GM12878 (cell line): ENCODE measurements at regions not wholly inside any gene's neighbourhood (a gene's known extent, or its start where the extent isn't known, plus 50 kb on each side); places are given as distances from the start of the nearest gene placed in this dataset.

Source experiments
- ATAC-seq: fragments of 200-7000 bp; cut with Tn5 transposase; 3 replicates; pipeline ENCODE4 v1.9.1; 2020; ENCODE audit warnings: mild to moderate bottlenecking, moderate library complexity
- BruUV-seq: library from RNA; stranded (reverse); fragments of 400-500 nt; replicated peaks from 2 replicates; lab custom pipeline; 2021; lab: Mats Ljungman, UMichigan
- CTCF ChIA-PET: fragments of 300-600 bp; sonication (Branson Sonifier 250); formaldehyde crosslinking; extraction: SDS; loops from one replicate; lab custom pipeline; 2021; ENCODE audit warnings: inconsistent platforms; lab: Yijun Ruan, JAX
- POLR2A ChIA-PET: fragments of 350-600 bp; formaldehyde crosslinking; extraction: SDS; loops from one replicate; lab custom pipeline; 2021; ENCODE audit warnings: inconsistent platforms; lab: Charles Lee
- RAD21 ChIA-PET: fragments of 300-600 bp; sonication (Branson Sonifier 250); formaldehyde crosslinking; loops from one replicate; lab custom pipeline; 2023; ENCODE audit warnings: antibody characterized with exemption; ENCODE audit not compliant: unreplicated experiment; lab: Charles Lee
- SMC1A ChIA-PET: fragments of 300-600 bp; sonication (Branson Sonifier 250); formaldehyde crosslinking; loops from one replicate; lab custom pipeline; 2023; ENCODE audit not compliant: unreplicated experiment, uncharacterized antibody; lab: Charles Lee
- DNase-seq: peaks from one replicate; pipeline ENCODE4 v3.0.0-alpha.2; 2011; ENCODE audit warnings: low read depth, low spot score
- FAIRE-seq: peaks from 3 replicates; lab custom pipeline; 2011; peaks lifted over from hg19 to GRCh38; lab: Jason Lieb, UNC
- H2AFZ ChIP-seq: 2 replicates; pipeline ENCODE4 v1.6.0; 2011; ENCODE audit warnings: low read depth, low read length, control low read depth; ENCODE audit not compliant: control insufficient read depth
- H3K27ac ChIP-seq: 2 replicates; pipeline ENCODE4 v1.5.1; 2011; ENCODE audit warnings: control low read depth; ENCODE audit not compliant: control insufficient read depth, insufficient read depth
- H3K27me3 ChIP-seq, 2 experiments: replicated peaks in 1 of 2; 2 replicates each; pipeline versions ENCODE4 v1.6.0 to v1.6.1; 2011; ENCODE audit warnings: low read length in 1 of 2; ENCODE audit not compliant: control insufficient read depth in 2 of 2, insufficient read depth in 2 of 2
- H3K36me3 ChIP-seq, 2 experiments: 2 replicates each; pipeline ENCODE4 v1.5.1; 2011; ENCODE audit warnings: low read length in 1 of 2; ENCODE audit not compliant: control insufficient read depth in 2 of 2, insufficient read depth in 2 of 2
- H3K4me1 ChIP-seq: 2 replicates; pipeline ENCODE4 v1.6.1; 2011; ENCODE audit warnings: mild to moderate bottlenecking, low read length, moderate library complexity, mixed read lengths; ENCODE audit not compliant: control insufficient read depth, insufficient read depth
- H3K4me2 ChIP-seq: 2 replicates; pipeline ENCODE4 v1.6.0; 2011; ENCODE audit warnings: control low read depth; ENCODE audit not compliant: control insufficient read depth, insufficient read depth
- H3K4me3 ChIP-seq: fragments of 200-600 bp; sonication (generic); 2 replicates; pipeline ENCODE4 v1.5.1; 2016
- H3K79me2 ChIP-seq: 2 replicates; pipeline ENCODE4 v1.6.0; 2011; ENCODE audit warnings: low read length; ENCODE audit not compliant: control insufficient read depth, insufficient read depth
- H3K9ac ChIP-seq: 2 replicates; pipeline ENCODE4 v1.8.0; 2011; ENCODE audit warnings: low read length, control low read depth, mixed read lengths; ENCODE audit not compliant: control insufficient read depth, insufficient read depth
- H3K9me3 ChIP-seq: replicated peaks from 3 replicates; pipeline ENCODE4 v1.5.1; 2011; ENCODE audit warnings: mild to moderate bottlenecking, low read length; ENCODE audit not compliant: control insufficient read depth, insufficient read depth
- H4K20me1 ChIP-seq: 2 replicates; pipeline ENCODE4 v1.6.0; 2011; ENCODE audit not compliant: control insufficient read depth, insufficient read depth
- CHD4 ChIP-seq: fragments of 200-600 bp; sonication (generic); IDR thresholded peaks from 2 replicates; pipeline ENCODE4 v1.6.1; 2016; ENCODE audit warnings: mild to moderate bottlenecking
- IKZF1 ChIP-seq: fragments of 450-650 bp; conservative IDR thresholded peaks from 2 replicates; pipeline ENCODE4 v1.6.1; 2017; ENCODE audit warnings: antibody characterized with exemption, mild to moderate bottlenecking
- MTA3 ChIP-seq: IDR thresholded peaks from 2 replicates; pipeline ENCODE4 v1.6.1; 2012; ENCODE audit warnings: low read length, inconsistent platforms, borderline replicate concordance
- NBN ChIP-seq: fragments of 450-650 bp; IDR thresholded peaks from 2 replicates; pipeline ENCODE4 v1.6.1; 2016
- REST ChIP-seq: IDR thresholded peaks from 2 replicates; pipeline ENCODE4 v1.6.1; 2012; ENCODE audit warnings: mild to moderate bottlenecking, low read depth, low read length
- ZBTB33 ChIP-seq: fragments of 450-650 bp; IDR thresholded peaks from 2 replicates; pipeline ENCODE4 v1.6.1; 2017; ENCODE audit warnings: mild to moderate bottlenecking
- ZBTB4 ChIP-seq: fragments of 450-650 bp; formaldehyde crosslinking; IDR thresholded peaks from 2 replicates; pipeline ENCODE4 v1.4.0; 2022; ENCODE audit warnings: mild to moderate bottlenecking, moderate library complexity
- ZNF217 ChIP-seq: fragments of 450-650 bp; IDR thresholded peaks from 2 replicates; pipeline ENCODE4 v1.6.1; 2017; ENCODE audit warnings: antibody characterized with exemption, mild to moderate bottlenecking
- ZNF24 ChIP-seq: fragments of 450-650 bp; IDR thresholded peaks from 2 replicates; pipeline ENCODE4 v1.6.1; 2017; ENCODE audit warnings: antibody characterized with exemption, mild to moderate bottlenecking
- ZNF274 ChIP-seq: IDR thresholded peaks from one replicate; pipeline ENCODE4 v1.8.0; 2011; ENCODE audit not compliant: insufficient read length, insufficient read depth
- WGBS: methylation state at CpG from one replicate; pipeline ENCODE4 v1.1.6; 2016; ENCODE audit warnings: low lambda C conversion rate; ENCODE audit not compliant: insufficient replicate concordance, insufficient coverage; ENCODE audit errors: missing lambda C conversion rate; 5-methylcytosine and 5-hydroxymethylcytosine counted together
- in situ Hi-C: fragments of 300-500 bp; cut with MboI; formaldehyde crosslinking; loops from 9 replicates; pipeline ENCODE4 v1.14.3; 2018; ENCODE audit warnings: mixed read lengths
- intact Hi-C: fragments of 100-400 bp; cut with micrococcal nuclease; formaldehyde crosslinking; loops from one replicate; pipeline ENCODE4 v1.14.2; 2022; ENCODE audit not compliant: unreplicated experiment

- CTCF ChIA-PET = interaction anchor here (0.6 to 0.7 kb wide), 2 partner anchors 133 to 176 kb away, joined by 3 to 4 read pairs; no protein-coding TSS in a partner anchor
- no TSS peak for BruUV-seq
- Histone ChIP-seq H3K36me3 (no peaks in the 10 kb centered on the region), H3K4me3 (no peak overlapping the region), H3K9ac (no peak overlapping the region), H3K79me2 (no peaks in the 10 kb centered on the region), H3K27ac (no peak overlapping the region), H3K27me3 (no peaks in the 10 kb centered on the region), H2AFZ (no peak overlapping the region), H3K4me1 (no peaks in the 10 kb centered on the region), H4K20me1 (no peaks in the 10 kb centered on the region), H3K4me2 (no peak overlapping the region)
- RAD21 ChIA-PET = interaction anchor here (0.7 kb wide), 1 partner anchor 72 kb away, joined by 3 read pairs; no protein-coding TSS in a partner anchor
- DNase-seq (no peak), FAIRE-seq (no peak)
- SMC1A ChIA-PET = interaction anchor here (0.6 kb wide), 1 partner anchor 92 kb away, joined by 3 read pairs; no protein-coding TSS in a partner anchor
- POLR2A ChIA-PET = no interaction called here
- intact Hi-C loops = no loop called here
- WGBS = 63% methylated on average over 9 of the region's 9 CpGs
- no peak for TF ChIP-seq IKZF1
- TF ChIP-seq ZBTB4 (CRISPR knock-in tag) = no peak
- TF ChIP-seq ZBTB33 = no peak
- TF ChIP-seq REST = no peak
- TF ChIP-seq NBN = no peak
- TF ChIP-seq ZNF217 = no peak
- no peak for TF ChIP-seq ZNF274
- TF ChIP-seq CHD4 = no peak
- TF ChIP-seq ZNF24 = no peak
- no peak for TF ChIP-seq MTA3
- TF ChIP-seq, all 136 proteins: peak for 0
- ATAC-seq = no peak
- H3K9me3 ChIP-seq = no peaks in the 10 kb centered on the region
- in situ Hi-C loops = no loop called here
These were observed 70.9 kb upstream of the STOX2 start for GRCh38 chr4:183834252-183834651.
